LHCN-M2 (cell line): ENCODE measurements at regions not wholly inside any gene's neighbourhood (a gene's known extent, or its start where the extent isn't known, plus 50 kb on each side); places are given as distances from the start of the nearest gene placed in this dataset.

ENCODE experiments used
- DNase-seq: peaks from one replicate; pipeline ENCODE4 v3.0.0-alpha.2; 2012; ENCODE audit warnings: low read depth

DNA sequence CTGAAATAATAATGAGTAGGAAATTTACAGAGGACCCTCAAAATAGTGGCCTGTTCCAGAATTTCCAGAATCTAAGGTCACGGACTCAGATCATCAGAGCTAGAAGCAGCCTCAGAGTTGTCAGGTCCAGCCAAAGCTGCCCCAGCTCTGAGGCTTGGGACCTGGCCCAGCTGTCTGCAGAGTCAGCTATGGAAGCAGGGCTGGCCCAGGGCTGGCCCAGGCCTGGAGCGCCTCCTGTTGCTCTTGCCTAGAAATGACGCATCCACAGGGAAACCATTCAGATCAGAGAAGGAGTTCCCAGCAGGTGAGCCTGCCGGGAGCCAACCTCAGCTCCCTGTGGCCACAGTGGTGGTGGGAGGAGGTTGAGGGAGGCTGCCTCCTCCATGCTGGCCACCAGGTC lies 106.7 kb upstream of the ARL4C start:
- DNase-seq: no peak

DNA sequence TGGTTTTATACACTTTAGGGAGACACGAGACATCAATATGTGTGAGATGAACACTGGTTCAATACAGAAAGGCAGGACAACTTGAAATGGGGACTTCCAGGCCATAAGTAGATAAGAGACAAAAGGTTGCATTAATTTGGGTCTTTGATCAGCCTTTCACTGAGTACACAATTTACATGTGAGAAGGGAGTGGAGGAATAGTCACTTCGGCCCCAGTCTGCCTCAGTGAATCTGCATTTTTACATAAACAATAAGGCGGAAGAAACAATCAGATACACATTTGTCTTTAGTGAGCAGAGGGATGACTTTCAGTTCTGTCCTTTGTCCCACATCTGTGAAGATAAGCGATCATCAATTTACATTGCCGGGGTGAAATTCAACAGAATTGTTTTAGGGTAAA lies 104.3 kb upstream of the ARL4C start:
- no peak for DNase-seq

DNA sequence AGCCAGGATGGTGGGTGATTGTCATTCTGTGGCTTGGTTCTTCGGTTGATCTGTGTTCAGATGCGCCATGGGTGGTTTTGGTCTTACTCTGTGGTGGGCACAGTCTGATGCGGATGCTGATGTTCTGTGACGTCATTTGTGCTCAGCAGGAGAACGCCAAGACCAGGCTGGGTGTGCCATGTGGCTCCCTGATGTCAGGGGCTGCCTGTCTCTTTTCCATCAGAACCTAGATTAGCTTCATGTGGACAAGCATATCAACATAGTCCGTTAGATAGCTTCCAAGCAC lies 100.6 kb upstream of the ARL4C start:
- DNase-seq: no peak

DNA sequence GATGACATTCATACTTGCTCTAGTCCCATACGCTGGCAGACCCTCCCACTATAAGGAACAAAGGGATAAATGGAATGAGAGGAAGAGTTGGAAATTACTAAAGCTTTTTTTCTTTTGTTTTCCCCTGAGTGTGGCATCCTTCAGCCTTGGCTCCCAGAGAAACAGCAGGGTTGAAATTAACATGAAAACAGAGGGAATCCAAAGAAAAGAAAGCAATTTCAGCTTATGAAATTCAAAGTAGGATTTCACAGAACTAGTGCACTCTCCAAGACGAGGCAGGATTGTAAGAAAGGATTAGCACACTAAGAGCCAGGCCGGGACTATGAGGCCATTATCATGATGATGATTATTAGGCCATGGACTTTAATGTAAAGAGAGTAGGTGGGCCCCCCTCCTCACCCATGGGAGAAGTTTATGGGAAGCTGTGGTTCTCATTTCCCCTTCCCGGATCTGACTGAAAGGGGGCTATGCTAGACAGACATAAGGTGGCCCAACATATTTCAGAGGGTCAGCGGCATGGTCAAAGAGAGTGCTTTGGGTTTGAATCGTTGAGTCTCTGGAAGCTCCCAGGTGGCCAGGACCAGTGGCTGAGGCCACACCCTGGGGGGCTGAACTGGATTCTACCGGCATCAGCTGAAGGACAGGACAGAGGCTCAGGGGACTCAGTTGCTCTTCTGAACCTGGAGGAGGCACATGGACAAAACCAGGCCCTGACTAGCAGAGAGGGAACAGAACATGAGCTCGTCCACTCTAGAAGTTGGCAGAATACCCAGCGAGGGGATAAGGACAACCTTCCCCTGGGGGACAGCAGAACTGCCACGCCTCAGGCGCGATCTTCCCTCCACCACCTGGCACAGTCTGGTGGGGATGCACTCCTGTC lies 100.1 kb upstream of the ARL4C start:
- no peak for DNase-seq

DNA sequence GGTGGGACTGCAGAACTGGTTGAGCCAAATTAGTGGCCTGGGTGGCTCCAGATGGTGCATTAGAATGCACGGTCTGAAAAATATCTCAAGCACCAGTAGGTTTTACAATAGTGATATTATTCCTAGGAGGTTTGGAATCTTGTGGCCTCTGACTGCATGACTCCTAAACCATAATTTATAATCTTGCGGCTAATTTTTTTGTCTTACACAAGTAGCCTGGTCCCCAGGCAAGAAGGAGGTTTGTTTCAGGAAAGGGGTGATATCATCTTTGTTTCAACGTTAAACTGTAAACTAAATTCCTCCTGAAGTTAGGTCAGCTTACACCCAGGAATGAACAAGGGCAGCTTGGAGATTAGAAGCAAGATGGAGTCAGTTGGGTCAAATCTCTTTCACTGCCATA lies 98.9 kb upstream of the ARL4C start:
- DNase-seq: no peak

DNA sequence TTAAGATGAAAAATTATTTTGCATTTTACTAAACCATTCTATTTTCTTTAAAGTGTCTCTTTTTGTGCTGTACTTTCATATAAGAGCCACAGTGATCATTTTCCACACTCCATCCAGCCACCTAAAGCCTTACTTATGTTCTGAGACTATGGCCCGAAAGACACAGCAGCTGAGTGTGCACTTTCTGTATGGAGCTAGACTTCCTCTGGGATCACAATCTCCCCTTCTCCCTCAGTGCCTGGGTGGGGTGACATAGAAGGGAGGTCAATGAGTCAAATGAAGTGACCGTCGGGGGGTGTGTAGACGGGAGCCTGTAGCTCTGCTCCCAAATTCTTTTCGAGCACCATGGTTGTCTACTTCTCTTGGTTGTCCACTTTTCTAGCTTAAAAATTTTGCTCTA lies 97.8 kb upstream of the ARL4C start:
- no peak for DNase-seq

DNA sequence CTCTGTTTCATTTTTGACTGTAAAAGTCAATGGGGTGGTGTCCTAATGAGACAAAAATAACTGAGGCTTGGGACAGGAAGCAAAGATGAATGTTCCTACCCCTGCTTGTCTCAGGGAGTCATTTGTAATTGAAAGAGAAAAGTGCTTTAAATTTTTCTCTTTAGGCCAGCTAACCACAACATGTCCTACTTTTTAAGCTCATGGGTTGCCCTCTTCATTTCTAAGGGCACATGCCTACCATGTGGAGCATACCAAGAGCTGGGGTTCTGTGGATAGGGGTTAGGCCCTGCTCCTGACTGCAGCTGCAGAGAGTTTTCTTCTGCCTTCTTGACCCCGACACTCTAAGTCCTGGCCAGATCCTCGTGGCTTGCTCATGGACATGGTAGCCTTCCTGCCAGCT lies 96.8 kb upstream of the ARL4C start:
- DNase-seq: peak; percentile 24

DNA sequence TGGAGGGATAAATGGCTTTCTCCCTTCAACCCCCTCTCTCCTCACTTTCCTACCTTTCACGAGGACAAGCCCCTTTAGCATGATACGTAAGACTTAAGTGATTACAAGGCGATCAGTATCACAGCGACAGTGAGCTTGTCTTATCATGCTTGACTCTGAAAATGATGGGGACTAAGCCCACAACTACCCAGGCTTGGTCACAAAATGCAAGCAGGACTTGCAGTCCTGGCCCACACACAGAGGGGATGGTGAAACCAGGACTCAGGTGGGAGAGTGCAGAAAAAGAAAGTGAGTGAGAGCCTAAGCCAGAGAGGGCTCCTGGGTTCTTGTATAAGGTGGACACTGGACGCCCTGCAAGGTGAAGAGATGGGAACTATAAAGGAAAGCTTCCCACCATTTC lies 95.7 kb upstream of the ARL4C start:
- DNase-seq: no peak

DNA sequence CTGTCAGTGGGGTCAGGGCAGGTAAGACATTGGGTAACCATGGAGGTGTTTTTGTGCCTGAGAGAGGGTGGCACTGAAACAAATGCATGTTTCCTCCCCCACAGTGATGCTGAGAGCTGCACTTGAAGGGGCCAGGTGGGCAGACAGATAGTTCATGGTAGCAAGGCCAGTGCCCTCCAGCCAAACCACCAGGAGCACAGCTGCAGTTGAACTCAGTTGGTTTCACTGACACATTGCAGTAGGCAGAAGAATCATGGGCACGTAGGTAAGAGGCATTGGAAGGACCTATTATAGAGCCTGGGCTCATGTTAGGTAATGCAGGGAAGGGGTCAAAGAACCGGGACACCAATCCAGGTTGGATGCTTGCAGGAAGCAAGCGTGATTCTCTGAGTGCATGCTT lies 93.2 kb upstream of the ARL4C start:
- DNase-seq: no peak

DNA sequence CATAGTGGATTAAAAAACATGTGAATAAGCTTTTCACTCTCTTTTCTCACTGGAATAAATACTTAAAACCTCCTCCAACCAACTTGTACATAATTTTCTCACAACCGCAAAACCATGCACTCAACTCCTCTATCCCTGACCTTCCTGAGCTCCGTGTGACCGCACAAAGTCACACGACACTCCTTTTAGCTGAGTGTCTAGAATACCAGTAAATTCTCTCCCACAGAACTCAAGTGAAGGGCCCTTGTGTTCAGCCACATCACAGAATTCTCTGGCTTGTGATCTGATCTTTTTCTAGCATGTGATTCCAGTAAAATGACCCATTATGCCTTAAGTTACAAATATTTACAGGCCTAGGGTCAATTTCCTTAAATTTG lies 91.2 kb upstream of the ARL4C start:
- DNase-seq: no peak

DNA sequence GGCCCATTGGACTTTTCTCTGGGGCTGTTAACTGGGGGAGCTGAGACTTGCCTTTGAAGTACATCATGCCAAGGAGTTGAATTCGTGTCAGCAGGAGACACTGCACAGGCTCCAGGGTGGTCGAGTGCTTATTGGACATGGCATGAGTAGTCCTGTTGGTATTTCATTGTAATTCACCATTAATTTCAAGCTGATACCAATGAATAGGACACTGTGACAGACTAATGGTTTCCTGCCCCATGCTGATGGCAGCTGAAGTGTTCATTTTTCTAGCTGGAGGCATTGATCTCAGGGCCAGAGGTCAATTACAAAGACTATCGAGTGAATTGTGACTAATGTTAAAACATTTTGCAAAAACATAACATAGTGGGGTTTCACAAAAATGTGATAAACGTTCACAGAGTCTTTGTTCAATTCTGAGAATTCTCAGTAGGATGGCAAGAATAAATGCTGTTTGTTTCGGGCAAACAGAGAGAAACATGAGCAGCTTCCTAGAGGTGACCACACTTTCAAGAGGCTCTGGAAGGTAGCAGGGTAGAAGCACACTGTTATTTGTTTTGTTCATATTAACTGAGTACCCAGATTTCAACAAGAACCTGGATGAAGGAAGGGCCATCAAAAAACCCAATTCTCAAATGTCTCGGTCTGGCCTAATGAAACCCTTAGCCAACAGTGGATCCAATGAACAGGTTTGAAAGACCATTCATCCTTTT lies 90.6 kb upstream of the ARL4C start:
- DNase-seq: peak; percentile 9

DNA sequence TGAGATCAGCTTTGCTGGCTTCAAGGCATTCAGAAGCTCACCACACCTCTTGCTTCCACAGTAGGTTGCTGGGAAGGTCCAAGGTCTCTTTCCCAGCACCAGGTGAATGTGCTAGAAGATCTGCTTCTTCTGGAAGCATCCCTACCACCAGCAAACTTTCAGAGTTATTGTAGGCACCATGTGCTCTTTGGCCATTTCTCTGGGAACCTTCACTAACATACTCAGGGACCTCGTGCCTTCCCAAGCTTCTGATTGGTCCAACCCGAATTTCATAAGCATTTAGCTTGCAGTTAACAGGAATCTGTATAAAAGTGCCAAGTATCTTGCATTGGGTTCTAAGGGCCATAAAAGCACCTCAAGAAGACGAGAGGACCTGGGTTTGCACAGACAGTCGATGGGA lies 86.5 kb upstream of the ARL4C start:
- DNase-seq: no peak

DNA sequence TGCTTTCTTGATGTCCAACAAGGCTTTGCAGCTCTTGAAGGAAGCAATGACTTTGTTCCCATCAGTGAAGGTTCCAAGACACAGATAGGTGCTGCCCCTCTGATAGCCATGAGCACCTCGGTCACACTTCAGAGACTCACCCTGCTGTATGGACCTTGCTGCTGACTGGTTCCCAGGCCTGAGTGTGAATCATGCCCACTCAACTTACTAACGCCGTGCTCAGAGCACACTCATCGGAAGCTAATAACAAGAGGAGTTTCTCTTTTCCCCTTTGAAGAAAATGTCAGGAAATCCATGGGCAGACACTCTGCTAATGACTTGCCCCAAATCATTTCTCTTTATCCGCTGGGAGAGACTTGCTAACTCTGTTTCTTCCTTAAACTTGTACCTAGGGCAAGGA lies 83.8 kb upstream of the ARL4C start:
- no peak for DNase-seq

DNA sequence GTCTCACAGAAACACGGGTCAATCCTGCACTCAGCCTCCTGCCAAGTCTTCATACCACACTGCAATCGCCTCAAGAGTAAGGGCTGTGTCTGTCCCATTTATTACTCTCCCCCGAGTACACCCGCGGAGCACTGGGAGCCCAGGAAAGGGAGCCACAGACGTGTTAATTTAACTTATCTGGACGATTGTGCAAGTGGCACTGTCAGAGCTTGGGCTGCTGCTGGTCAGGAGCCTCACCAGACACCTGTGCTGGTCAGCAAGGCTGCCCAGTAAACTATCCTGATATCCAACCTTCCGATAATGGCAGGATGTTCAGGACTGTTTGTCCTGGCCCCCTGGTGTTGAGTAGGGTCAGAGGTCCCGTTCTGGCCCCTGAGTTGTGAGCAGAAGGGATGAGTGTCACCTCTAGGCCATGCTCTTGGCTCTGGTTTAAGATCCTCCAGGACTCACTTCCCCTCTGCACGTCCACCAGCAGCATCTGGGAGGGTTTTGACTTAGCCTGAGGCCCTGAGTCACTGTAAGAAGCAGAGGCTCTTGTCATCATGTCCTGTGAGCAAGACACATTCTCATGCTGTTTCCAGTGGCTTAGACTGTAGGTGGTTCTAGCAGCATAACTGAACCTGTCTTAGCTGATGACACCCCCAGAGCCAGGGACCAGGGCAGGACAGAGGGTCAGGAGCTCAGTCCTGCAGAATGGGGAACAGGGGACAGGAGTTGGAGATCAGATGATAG lies 82.5 kb upstream of the ARL4C start:
- no peak for DNase-seq

DNA sequence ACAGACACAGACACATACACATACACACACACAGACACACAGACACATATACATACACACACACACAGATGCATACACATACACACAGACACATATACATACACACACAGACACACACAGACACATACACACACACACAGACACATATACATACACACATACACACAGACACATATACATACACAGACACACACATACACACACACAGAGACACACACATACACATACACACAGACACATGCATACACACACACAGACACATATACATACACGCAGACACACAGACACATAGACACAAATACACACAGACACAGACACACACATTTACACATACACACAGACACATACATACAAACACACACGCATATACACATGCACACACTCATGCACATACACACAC lies 81.5 kb upstream of the ARL4C start:
- no peak for DNase-seq

DNA sequence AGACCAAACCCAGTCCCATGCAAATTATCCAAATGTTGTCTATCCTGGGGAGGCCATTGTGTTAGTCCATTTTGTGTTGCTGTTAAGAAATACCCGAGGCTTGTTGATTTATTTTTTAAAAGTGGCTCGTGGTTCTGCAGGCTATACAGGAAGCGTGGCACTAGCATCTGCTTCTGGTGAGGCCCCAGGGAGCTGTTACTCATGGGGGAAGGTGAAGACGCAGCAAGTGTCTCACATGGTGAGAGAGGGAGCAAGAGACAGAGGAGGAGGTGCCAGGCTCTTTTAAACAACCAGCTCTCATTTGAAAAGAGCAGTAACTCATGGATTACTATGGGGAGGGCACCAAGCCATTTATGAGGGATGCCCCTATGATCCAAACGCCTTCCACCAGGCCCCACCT lies 80.3 kb upstream of the ARL4C start:
- DNase-seq: no peak

DNA sequence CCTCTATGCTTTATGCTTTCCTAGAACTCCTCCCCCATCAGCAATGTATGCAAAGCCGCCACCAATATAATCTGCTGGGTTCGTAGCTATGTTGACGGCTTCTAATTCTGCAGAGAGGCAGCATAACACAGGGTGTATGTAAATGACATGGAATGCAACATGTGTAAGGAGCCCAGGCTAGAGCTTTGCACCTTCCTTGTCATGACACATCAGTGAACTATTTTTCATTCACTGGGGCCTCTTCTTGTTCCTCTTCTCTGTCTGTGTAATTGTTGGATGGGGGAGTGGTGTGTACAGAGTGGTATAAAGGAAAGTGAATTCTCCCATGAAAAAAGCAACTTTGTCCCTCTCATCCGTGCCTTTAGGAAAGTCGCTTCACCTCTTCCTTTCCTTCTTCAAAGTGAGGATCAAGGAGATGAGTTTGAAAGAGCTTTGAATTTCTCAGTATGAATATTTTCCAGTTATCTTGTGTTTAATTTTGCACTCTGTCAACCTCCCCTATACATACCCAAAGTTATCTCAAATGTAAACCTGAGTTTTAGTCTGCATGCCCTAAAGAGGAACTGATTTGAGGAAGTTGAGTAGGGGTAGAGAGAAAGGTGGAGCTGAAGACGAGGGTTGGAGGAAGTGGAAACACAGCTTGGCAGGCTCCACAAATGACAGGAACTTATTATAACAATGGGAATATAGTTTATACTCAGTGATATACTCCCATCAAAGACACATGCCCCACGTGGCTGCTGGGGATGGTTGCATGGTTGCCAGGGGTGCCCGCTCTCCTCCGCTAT lies 74.9 kb upstream of the ARL4C start:
- no peak for DNase-seq

DNA sequence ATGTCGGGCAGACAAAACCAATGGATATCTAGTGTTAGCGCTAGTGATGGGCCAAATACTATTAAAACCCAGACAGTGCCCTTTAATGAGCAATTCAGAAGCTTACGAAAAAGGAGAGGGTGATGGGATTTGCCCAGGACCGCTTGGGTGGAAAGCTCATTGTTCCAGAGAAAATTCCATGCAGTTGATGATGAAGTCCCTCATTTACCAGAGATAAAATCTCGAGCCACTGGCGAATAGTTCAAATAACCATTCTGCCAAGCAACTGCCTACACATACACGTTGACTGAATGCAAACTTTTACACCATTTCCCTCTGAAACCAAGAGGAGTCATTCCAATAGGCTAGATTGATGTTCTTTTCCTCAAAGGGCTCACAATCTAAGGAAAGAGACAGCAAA lies 73.6 kb upstream of the ARL4C start:
- no peak for DNase-seq

DNA sequence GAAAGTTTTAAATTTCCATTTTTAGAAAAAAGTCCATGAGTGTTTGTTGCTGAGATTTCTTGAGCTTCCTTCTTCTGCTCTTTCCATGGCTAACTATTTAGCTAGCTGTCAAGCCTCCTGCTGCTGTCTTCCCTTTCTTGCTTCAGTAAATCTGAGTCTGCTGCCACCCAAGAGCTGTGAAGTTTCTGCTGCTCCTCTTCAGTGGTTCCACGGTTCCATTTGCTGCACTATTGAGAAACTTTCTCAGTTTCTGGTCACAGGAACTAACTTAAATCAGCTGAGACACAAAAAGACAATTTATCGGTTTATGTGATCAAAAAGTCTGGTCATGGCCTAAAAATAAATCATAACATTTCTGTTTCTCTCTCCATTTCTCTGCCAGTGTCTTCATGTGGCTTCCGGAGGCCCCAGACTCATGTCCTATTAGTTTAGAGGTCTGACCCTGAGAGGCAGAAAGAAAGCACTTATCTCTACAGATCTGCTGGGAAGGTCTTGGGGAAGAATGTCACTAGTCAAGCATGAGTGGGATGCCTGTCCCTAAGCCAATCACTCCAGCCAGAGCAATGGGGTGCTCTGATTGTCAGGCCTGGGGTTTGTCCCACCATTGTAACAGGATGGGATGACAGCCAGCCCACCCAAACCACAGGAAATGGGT lies 73.0 kb upstream of the ARL4C start:
- DNase-seq: no peak

DNA sequence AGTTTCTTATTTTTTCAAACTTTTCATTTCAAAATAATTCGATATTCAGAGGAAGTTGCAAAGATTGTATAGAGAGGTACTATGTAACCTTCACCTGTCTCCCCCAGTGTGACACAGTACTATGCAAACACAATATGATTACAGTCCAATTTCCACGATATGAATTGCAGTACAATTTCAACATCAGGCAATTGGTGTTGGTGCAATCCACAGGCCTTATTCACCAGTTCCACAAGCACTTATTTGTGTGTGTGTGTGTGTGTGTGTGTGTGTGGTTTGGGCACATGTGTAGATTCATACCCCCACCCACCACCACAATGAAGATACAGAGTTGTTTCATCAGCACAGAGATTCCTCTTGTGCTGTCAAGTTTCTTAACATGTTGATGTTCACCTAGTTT lies 69.7 kb upstream of the ARL4C start:
- DNase-seq: no peak

DNA sequence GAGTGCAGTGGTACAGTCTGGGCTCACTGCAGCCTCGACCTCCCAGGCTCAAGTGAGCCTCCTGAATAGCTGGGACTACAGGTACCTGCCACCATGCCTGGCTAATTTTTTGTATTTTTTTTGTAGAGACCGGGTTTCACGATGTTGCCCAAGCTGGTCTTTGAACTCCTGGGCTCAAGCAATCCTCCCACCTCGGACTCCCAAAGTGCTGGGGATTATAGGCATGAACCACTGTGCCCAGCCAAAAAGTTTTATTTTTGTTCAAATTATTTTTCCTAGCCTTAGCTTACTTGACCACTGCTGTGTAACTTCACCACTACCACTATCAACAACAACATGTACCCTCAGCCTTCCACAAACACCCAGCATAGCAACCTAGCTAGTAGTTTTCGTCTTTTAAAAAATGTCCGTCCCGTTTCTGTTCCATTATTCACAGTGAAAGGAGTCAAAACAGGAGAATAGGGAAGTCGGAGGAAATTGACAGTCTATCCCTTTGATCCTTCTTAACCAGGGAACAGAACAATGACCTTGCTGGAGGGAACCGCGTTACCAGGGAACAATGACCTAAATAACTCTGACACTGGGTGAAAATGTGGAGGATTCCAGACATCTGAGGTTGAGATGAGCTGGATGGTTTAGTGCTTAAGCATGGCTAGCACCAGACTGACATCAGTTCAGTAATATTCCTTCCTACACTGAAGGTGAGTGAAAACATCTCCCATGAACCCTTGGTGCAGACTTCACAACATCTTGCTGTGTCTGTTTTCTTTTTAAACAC lies 69.2 kb upstream of the ARL4C start:
- DNase-seq: no peak
